NCI-H1417 treated with DMSO at 0.1 percent for 48 hours (cell line): ENCODE measurements at regions not wholly inside any gene's neighbourhood (a gene's known extent, or its start where the extent isn't known, plus 50 kb on each side); places are given as distances from the start of the nearest gene placed in this dataset.

Experiments
- DNase-seq: peaks from one replicate; lab custom pipeline; 2025; lab: John Stamatoyannopoulos, UW

DNA sequence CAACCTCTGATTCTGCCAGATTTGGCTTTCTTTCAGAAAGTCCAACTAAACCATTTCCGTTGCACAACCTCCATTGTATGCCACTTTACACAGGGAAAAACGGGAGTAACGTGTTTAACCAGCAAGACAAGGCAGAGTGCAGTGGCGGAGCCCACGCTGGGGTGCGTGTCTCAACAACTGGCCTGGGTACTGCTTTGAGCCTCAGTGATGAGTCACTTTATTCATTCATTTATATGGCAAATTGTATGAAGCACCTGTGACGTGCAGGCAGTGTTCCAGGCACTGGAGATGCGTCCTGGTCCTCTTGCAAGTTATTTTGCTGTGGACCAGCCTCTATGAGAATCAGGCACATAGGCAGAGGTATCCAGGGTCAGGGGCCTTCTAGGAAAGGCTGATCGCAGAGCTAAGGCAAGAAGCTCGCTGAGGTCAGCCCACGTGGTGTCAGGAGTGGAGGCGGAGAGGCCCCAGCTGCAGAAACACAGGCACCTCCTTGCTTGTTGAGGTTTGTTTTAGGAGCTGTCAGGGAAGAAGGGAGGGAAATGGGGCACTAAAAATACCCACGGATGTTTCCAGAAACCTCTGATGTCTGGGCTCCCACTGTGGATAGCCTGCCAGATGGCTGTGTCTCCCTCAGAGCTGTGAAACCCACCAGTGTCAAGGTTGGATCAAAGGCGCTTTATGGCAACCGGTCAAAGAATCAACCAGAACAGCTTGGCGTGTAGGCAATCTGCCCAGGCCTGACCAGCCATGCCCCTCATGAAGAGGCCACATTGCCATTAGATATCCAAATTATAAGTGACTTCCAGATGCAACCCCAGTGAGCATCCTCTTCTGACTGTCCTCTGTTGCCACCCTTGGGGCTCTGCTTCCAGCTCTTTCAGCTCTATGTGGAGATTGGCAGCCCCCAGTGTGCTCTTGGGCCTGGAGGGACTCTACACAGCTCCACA lies 157.2 kb downstream of the CD83 start:
- DNase-seq, result no peak

DNA sequence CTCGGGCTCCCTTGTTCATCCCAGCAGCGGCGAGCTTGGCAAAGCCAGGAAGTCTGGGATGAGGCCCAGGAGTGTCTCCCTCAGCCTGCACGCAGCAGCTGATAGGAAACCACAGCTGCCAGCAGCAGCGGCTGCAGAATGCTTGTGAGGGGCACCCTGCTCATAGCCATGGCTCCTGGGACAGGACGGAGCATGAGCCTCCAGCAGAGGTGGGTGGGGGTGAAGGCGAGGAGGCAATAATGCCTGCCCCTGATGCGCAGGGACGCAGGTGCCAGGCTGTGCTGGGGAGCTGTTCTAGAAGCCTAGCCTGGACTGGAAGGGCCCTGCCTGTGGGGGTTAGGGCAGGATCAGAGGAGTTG lies 157.9 kb downstream of the CD83 start:
- DNase-seq, result no peak

DNA sequence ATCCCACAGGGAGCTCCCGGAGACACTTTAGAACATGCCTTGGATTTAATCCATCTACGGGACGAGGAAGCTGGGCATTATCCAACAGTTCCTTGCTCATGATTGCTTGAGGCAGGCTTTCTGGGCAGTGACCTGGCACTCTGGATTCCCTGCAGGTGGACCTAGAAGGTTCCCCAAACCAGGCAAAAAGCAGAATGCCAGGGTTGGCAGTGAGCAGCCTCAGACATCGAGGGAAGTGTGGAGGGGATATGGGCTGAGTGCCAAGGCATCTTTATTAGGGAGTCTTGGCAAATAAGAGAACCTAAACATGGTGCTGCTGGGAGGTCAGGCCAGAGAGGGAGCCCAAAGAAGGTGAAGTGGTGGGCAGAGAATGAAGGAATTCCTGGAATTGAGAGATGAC lies 158.5 kb downstream of the CD83 start:
- no peak for DNase-seq

DNA sequence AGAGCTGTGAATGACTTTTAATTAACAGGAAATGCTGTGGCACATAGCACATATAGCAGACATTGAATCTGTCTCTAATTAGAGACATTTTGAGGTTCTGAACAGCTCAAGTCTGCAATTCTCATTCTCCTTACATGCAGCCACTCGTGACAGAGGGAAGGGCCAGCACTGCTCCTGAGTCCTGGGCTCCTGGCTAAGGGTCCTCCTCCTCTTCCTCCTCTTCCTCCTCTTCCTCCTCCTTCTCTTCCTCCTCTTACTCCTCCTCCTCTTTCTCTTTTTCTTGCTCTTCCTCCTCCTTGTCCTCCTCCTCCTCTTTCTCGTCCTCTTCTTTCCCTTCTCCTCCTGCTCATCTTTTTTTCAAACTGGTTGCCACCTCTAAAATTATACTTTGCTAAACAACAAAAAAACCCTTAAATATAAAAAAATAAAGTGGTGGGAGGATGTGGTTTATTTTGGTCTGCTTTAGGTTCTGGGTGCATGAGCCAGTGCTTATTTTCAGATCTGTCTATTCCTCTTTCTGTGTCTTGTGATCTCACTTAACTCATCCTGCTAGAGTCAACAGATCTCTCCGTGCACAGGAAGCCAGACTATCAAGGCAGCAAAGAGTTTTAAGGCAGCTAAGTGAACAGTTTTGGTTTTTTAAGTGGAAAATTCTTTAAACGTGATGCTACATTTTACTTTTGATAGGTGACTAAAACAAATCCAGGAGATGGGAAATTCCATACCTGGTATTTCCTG lies 159.3 kb downstream of the CD83 start:
- no peak for DNase-seq

DNA sequence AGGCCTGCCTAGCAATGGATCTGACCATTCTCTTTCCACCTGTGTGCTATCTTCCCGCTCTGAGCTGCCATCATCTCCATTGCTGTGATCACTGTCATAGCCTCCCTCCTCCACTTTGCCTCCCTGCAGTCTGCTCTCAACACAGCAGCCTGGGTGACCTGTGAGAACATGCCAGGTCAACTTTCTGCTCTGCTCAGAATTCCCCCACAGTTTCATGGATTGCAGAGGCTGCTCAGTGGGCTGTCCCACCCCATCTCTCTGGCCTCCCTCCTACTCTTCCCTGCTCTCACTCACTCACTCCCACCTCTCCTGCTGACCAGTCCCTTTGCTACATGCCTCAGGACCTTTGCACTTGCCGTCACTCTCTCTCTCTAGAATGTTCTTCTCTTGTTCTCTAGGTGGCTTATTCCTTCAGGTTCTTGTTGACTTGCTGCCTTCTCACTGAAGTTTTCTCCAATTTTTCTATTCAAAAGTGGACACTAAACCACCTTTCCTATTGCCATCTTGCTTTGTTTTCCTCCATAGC lies 159.9 kb downstream of the CD83 start:
- DNase-seq, result no peak

DNA sequence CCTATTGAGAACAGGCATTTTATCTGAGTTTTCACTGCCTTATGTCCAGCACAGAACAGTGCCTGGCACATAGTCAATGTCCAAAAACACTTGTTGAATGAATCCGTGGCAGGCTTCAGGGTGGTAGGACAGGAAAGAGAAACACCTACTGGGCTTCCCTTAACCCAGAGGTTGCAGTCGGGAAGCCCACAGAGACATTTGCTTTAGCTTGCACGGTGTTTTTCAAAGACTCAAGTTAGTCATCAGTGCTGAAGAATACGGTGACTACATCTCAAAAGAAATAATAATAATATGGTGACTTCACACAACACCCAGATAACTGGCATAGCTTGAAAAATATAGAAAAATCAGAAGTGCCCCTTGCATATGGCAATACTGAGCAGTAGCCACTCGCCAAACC lies 160.4 kb downstream of the CD83 start:
- DNase-seq, result no peak

DNA sequence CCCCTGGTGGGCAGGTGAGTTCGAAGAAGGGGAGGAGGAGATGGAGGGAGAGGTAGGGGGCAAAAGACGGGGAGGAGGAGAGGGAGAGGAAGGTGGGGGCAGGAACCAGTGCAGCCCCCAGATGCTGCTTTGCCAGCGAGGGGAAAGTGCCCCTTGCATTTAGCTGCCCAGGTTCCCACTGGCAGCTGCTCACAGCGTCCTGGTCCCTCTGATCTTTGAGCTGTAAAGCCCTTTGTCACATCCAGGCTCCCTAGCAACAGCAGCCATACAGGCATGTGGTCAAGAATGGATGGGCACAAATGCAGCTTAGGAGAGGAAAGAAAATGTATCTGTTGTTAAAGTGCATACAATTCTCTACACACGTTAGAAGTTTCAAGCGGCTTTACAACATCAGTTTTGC lies 160.9 kb downstream of the CD83 start:
- DNase-seq, result no peak

DNA sequence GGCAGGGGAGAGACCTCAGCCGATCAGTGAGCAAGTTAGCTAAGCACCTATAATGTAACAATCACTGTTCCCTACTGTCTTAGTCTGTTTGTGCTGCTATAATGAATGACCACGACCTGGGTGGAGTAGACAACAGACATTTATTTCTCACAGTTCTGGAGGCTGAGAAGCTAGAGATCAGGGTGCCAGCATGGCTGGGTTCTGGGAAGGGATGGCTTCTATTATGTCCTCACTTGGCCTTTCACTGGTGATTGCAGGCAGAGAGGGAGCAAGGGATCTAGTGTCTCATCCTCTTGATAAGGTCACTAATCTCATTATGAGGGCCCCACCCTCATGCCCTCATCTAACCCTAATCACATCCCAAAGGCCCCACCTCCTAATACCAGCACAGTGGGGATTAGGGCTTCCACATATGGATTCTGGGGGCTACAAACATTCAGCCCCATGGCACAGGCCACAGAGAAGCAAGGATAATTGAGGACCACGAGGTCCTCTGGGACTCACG lies 162.5 kb downstream of the CD83 start:
- no peak for DNase-seq

DNA sequence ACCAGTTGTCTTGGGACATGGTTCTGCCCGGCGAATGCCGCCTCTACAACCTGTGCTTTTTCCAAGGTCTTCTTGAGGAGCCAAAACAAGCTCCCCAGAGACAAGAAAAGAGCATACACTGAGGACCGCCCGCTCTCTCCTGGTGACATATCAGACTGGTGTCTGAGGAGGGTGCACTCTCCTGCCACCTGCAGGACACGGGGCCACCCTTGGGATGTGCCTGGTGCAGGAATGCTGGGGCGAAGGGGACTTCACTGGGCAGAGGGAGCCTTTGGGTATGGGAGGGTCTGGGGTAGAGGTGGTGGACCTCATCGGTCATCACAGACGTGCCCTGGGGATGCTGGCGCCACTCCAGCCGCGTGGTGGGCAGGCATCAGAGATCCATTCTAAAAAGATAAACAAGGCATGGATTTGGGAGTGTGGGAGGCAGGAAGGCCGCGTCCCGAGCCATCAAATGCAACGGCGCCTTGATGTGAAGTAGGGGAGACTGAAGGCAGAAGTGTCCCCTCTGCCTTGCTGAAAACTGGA lies 163.3 kb downstream of the CD83 start:
- DNase-seq, result no peak

DNA sequence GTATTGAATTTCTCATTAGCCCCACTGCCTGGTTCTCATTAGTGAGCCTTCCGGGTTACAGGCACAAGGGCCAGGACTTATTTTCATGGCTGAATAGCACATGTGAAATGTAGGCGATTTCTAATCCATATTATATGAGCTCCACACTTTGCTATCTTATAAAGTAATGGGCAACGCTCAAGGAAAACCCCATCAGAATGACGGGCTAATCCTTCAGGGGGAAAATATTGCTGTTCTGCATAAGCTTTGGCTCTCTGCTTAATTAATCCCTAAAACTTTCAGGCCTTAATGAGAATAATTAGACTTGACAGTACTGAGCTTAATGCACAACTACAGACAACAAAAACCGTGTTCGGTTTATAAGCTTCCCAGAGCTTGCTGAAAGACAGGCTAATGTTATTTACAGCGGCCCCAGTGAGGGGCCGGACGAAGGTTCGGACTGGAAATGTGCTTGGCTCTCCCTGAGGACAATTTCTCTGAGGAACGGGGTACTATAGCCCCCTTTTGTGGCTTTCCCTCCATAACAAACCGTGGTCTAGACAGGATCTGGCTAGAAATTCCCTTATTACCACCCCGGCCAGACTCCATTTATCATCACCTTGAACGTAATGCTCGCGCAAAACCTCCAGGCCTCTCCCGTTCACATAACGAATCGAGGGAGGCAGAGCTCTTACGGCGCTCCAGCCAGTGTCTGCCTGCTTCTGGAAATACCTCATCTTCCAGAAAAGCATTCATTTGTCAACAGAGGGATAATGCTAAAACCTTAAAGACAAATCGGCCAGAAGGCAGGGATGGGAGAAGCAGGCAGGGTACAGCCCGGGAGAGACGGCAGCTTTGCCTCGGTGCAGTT lies 164.5 kb downstream of the CD83 start:
- no peak for DNase-seq

DNA sequence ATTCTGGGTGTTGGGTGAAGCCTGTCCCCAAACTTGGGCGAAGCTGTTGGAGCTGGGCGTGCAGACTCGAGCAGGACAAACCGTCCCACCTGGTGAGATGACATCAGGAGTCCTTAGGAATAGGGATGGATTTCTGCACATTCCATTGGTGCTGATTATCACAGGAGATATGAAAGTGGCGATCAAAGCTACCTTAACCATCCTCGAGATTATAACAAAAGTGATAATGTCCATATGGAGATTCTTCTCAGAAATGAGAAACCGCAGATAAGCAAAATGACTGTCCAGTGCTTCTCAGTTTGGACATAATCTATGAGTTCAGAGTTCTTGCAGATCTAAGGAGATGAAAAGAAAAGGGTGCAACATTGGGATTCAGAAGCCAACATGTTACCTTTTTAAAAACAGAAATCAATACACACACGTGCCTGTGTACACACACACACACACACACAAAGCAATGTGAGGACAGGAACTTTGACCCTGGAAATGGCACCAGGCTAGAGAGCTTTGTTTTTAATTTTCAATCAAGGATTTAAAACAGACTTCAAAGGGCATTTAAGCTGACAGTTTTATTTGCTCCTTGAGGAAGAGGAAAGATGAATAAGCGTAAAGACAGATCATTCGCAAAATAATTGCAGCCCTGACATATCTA lies 165.4 kb downstream of the CD83 start:
- no peak for DNase-seq

DNA sequence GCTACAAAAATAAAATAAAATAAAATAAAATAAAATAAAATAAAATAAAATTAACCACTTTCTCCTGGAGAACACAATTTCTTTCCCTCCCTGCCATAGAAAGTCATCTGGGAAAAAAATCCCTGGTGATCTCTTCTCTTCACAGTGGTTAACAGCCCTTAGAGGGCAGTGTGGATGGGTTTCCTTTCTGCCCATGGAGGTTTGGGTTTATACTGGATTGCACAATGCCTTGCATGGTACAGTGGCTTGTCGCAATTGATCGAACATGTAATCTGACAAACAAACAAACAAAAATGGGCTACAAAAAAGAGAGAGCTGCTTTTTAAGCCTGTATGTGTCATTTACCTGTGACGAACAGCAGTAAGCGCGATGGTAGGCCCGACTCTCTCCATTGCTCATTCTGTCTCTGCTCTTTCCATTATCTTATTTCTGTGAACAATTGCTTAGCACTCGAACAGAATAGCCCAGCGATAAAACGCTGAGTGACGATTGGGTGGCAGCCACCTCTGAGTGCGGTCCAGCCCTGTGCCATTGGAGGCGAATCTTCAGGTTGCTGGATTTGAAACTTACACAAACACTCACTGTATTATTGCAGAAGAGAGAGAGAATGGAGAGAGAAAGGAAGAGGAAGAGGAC lies 166.1 kb downstream of the CD83 start:
- DNase-seq, result no peak

DNA sequence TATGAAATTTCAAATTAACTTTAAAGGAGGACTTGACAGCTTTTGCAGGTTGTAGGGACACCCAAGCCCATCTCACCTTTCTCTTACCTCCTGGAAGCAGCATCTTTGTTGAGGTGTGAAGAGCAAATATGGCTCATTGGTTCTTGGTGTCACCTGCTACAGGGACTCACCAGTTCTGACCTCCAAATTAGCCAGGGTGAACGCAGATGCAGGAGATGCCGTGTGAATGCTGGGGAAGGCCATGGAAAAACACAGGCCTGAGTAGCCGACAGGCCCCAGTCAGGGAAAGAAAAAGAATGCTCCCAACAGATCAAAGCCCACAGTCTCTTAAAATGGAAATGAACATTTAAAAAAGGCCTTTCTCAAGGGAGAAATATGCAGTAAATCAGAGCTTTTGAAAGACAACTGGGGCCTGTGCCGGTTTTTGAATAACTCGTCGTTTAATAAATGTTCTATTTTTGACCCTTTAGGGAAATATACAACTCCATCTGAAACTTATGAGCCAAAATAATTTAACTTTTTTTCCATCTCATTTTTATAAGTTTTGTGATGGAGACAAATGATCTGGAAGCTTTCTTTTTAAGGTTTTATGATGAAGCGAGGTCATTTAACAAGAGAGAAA lies 167.5 kb downstream of the CD83 start:
- DNase-seq, result no peak

DNA sequence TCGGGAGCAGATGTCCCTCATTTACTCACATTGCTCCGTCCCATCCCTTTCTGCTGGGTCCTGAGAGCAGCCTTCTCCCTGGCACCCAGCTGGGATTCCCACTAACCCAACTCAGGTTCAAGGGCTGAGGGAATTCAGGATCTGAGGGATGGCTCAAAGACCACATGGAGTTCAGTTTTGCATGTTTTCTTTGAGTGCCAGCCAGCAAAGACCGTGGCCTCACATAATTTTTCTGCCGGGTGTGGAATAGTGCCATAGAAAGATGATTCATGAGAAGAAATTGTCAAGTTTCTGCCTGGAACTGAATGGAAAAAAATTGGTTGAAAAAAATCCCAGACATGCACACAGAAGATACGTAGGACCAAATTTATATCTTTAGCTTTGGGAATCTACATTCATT lies 168.6 kb downstream of the CD83 start:
- DNase-seq, result no peak

DNA sequence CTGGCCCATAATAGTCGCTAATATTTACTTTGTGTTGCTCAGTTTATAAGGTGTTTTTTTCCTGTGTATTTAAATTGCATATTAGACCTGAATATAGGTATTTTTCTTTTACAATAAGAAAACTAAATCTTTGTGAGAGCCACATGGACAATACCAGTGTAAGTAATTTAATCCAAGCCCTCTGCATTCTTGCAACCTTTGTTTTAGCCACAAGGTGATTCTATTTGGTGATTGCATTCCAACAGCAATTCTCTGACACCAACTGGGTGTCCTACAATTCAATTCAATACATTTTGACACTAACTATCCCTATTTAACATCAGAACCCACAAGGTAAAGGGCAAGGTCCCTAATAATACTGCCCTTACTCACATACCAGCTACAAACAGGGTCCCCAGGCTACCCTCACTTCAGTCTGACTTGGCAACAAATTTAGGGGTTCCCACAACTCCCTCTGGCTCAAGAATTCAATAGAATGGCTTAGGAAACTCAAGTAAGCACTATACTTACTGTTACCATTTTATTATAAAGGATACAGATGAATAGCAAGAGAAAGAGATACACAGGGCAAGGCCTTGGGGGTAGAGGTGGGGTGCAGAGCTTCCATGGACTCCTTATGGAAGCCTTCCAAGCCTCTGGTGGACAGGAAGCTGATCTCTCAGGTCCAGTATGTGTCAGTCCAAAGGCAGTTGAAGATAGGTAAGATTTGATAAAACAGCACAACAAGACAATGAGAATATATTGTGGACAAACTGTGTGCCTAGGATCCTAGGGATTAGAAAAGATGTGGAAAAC lies 169.3 kb downstream of the CD83 start:
- no peak for DNase-seq

DNA sequence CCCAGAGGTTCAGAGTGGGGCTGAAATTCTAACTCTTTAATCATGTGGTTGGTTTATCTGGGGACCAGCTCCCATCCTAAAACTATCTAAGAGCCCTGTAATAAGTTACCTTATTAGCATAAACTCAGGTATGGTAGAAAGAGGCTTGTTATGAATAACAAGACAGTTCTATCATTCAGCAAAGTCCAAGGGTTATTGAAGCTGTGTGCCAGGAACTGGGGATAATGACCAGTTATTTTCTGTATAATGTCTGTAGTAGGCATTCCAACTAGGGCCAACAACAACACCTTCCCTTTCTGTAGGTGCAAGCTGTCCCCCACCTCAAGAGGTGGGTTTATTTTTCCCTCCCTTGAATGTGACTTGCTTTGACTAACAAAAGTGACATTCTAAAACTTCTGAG lies 170.1 kb downstream of the CD83 start:
- DNase-seq, result no peak

DNA sequence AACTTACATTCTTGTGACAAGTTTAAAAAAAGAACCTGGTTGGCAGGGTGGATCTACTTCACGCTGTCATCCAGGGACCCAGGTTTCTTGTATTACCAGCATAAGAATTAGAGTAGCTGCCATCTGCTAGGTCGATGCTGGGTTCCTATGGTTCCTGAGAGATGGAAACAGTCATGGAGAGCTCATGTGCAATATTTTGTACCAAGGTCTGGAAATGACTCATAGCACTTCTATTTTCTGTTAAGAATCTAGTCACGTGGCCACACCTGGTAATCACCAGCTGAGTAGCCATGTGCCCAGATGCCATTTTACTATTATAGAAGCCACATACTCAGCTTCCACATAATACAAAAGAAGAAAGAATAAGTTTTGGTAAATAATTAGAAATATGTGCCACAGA lies 171.3 kb downstream of the CD83 start:
- no peak for DNase-seq

DNA sequence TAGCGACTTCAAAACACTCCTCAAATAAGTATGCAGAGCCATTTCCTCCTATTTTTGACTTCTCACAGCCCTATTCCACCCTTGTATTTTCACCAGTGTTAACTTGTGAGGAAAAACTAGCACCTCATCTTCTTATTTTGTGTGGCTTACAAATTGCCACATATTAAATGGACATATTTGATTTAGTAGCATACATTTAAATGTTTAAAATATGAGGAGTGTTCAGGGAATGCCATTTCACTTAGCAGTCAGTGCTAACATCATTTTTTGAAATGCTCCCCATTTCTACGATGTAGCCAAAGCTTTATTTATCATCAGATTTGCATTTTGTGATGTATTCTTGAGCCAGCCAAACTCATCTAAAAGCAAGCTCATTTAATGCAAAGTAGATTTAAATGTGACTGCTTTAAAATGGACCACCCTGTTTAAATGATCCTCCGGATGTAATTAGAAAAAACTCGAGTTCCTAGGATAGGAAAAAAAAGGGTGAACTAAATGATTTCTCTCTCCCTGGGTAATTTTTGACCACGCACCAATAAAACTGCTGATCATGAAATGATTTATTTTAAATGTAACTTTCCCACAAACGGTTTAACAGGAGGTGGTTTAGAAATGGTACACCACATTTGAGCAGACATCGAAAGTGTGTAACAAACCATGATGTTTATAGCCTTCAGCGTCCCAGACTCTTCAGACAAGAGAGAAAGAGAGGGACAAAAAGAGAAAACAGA lies 172.6 kb downstream of the CD83 start:
- DNase-seq, result no peak
